GM18519 (cell line): ENCODE measurements at regions not wholly inside any gene's neighbourhood (a gene's known extent, or its start where the extent isn't known, plus 50 kb on each side); places are given as distances from the start of the nearest gene placed in this dataset.

Source experiments
- ATAC-seq: cut with Tn5 transposase; IDR thresholded peaks from one replicate; pipeline ENCODE4 v1.9.1; 2021; ENCODE audit warnings: mild to moderate bottlenecking, moderate library complexity; ENCODE audit not compliant: unreplicated experiment, low FRiP score

DNA sequence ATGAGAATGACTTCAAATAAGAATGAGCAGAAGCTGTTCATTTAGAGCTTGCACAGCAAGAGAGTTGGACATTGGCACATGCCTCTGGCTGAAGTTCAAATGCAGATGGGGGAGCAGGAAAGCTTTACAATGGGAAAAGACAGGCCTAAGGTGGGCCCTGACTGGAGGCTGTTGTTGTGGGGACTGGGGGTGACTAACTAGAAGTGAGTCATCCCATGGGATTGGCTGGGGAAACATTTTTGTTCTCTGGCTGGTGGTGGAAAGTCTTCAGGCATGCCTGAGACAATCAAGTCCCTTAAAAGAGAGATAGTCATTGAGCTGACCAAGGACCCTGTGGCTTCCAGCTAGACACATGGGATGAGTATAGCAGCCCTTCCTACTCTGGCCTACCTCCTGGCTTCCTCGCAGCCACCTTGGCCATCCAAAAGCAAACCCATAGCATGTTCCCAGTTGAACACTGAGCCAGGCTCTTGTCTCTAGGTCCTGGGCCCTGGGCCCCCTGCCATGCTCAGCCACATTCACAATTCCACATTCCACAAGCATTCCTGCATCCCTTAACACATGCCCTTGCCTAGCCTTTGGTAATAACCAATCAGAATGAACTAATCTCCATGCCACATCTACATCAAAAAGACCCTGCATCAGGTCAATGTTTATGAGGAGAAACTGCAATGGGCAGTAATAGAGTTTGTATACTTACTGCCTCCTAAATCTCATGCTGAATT is 873.4 kb downstream of the NLGN4Y start:
- no peak for ATAC-seq

DNA sequence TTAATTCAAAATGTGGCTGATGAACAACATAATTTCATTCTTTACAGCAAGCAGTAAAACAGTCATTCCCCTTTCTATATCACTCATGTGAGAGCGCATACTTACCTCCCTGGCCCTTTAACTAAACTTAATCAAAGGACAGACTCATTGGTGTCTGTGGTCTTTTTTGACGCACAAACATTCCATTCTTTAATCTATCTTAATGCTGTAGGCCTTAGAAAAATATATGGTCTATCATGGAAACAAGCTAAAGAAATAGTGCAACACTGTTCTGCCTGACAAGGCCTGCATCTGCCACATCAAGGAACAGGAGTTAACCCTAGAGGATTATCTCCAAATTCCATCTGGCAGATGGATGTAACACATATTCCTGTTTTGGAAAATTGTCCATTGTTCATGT is 878.1 kb downstream of the NLGN4Y start:
- ATAC-seq = no peak

DNA sequence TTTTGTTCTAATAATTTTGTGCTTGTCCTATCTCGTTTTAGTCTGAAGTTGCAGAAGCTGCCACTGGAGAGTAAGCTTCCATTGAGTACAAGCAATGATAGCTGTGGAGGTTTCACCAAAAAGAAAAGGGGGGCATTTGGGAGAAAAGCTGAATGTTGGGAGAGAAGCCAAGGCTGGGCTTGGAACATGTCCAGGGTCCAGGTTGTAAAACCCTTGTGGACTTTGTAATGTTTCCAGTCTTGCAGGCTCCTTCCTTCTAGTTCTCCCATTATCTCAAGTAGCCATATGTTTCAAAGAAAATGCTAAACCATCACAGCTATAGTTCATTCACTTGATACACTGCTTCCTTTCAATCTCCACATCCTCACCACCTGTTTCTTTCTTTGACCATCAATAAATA is 880.2 kb downstream of the NLGN4Y start:
- no peak for ATAC-seq

DNA sequence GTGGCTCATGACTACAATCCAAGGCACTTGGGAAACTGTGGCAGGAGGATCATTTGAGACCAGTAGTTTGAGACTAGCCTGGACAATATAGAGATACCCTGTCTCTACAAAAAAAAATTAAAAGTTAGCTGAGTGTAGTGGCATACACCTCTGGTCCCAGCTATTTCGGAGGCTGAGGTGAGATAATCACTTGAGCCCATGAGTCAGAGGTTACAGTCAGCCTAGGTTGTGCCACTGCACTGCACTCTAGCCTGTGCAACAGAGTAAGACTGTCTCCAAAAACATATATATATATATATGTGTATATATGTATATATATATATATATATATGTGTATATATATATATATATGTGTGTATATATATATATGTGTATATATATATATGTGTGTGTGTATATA is 890.8 kb downstream of the NLGN4Y start:
- ATAC-seq = no peak

DNA sequence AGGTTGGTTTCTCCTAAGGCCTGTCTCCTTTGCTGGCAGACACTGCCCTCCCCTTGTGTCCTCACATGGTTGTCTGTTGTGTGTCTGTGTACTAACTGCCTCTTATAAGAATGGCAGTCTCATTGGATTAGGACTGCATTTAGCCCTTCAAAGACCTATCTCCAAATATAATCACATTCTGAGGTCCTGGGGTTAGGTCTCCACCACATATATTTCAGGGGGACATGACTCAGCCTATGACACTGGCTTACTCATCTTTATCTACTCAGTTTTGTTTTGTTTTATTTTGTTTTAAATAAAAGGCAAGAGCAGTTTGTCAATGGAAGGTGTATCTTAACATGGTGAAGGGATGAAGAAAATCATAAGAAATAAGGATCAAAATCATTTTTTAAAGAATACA is 894.3 kb downstream of the NLGN4Y start:
- ATAC-seq = no peak

DNA sequence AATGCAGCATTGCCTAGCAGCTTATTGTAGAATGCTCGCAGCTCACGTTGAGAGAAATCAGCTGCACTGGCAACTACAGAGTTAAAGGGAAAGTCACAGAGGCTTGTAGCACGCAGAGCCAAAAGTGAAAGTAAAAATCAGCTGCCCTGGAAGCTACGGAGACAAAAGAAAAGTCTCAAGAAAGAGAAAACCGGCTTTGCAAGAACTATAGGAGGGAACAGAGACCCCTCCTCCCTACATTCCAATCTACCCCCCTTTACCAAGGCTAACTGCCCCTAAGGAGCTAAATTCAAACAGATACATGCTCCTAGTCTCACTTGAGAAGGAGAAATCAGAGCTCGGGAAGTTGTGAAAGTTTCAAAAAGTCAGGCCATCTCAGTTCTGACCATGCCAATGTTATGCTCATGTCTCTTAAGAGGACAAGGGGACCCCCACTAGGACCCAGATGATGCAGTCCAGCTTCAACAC is 900.4 kb downstream of the NLGN4Y start:
- ATAC-seq = peak; percentile 84

DNA sequence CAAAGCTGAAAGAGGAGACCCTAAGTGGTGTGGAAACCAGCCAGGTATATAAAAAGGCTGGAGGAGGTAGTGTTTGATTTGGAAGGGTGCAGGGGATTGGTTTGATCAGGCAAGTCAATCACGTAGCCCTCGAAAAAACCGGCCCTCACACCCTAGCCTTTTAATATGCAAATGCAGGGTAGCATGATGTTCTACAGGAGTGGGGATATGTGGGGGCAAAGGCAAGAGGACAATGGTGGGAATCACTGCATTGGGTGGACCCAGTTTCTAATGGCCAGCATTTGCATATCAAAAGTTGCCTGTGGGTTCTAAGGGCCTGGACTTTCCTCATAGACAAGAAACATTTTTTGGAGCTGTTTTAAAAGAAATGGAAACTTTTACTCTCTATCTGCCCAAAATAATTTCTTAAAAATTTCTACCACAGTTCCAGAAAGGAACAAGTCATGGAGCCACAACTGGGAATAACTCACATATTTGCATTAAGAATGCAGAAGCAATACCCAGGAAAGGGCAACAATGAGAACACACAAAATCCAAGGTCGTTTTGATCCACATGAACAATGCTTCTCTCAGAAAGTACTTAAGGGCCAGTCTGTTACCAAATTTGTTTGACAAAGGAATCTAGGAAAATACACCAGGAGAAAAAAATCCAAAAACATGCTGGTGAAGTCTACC is 915.8 kb downstream of the NLGN4Y start:
- ATAC-seq = no peak

DNA sequence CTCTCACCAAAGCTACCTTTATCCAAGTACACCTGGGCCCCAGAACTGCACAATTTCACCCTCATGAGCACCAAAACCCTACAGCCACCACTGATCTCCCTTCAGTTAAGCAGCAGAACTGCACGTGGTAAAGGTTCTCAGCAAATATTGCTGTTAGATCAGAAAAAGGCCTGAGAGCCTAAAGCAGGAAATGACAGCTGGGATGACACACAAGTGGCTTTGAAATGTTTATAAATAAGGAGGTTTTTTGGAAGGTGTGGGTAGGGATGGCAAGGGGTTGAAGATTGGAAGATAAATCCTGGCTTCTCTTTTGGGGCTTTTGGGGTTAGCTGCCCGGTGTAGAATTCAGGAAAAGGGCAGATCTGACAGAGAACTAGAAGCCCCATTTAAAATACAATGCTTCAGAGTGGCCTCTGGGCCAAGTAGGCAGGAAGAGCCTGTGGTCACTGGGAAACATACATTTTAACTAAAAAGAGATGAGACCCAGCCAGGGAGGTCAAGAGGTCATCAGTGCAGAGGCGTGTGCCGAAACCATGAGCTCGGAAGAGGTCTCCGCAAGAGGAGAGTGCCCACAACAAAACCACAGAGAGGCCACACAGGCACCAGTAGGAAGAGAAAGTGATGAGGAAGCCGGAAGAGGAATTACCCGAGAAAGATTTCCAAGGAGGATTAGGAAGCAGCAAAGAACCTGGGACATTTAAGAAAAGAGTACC is 916.5 kb downstream of the NLGN4Y start:
- no peak for ATAC-seq

DNA sequence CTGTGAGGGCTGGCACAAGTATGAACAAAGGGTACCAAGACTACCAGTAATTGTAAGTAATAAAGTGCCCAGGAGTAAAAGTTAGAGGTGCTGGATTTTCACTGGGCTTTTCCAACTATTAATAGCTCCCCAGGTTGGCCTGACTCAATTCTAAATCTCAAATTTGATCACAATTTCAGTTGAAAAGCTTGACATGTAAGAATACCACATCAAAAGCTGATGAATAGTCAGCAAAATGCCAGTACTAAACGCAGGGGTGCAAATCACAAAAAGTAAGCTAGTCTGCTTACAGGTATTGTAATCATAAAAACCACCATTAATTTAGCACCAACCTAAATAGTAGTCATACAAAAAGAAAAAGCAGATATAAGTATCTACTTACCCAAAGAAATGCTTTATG is 917.5 kb downstream of the NLGN4Y start:
- no peak for ATAC-seq

DNA sequence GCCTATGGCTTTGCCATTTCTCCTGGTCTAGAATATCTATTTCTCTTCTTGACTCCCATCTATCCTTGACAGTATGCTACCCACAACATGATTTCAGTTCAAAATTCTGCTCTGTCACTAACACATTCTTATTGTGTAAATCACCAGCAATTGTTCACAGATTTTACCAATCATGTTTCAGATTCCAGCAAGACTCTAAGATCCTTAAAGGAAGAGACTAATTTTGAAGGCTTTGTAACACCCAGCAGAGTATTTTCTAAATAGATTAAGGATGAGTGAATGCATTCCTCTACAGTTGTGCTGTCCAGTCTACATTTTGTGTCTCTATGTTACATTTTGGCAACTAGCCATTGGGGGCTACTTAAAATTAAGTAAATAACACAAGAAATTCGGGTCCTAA is 921.5 kb downstream of the NLGN4Y start:
- no peak for ATAC-seq

DNA sequence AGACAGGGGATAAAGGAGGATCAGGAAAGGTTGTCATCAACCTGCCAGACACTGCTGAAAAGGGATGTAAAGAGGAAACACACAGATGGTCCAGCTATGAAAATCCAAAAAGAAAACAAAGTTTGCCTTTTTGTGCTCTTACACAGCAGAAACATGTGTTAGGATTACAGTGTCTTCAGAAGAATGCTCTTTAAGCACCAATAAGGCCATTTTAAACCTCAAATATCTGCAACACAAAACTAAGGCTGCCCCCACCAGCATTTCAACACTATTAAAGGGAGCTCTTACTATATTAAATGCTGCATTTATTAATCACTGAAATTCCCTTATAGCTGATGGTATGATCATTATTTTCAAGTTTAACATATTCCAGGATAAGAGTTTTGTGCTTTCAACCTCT is 922.5 kb downstream of the NLGN4Y start:
- no peak for ATAC-seq

DNA sequence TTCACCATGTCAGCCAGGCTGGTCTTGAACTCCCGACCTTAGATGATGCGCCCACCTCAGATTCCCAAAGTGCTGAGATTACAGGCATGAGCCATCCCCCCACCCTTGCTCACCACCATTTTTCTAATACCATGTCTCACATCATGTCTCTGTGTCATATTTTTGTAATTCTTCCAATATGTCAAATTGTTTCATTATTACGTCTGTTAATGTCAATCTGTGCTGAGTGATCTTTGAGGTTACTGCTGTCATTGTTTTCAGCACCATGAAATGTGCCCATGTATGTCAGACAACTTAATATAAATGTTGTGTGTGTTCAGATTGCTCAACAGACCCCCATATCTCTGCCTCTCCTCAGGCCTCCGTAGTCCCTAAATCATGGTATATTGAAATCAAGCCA is 923.6 kb downstream of the NLGN4Y start:
- ATAC-seq = no peak

DNA sequence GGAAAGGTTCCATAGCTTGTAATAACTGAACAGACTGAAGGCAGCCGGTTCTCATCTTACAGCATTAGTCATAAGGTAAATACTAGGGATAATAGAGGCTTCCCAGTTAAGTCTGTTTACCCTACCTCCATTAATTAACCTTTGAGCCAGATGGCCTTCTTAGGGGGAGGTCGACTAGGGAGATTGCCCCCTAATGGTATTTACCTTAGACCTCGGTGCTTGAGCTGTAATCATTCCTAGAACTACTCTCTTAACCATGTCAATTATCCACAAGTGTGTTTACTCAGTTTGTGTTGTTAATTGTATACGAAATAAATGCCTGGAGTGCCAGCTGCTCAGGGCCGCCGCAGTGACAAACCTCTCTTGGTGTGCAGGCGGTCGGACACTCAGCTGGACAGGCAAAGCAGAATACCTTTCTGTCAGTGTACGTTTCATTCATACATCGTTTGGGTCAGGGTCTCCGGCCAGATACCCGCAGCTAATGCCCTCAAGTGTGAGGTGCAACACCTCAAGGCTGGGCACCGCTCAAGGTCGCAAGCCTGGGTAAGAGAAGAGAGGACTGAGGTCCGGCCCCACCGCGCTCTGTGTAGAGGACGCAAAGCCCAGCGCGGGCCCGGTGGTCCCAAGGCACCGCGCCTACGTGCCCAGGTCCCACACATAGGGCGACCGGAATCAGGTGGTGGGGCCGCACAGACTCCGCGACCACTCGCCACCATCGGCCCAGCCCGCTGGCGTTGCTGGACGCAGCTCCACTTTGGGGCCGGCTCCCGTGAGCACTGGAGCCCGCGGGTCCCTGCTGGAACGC is 931.0 kb downstream of the NLGN4Y start:
- no peak for ATAC-seq

DNA sequence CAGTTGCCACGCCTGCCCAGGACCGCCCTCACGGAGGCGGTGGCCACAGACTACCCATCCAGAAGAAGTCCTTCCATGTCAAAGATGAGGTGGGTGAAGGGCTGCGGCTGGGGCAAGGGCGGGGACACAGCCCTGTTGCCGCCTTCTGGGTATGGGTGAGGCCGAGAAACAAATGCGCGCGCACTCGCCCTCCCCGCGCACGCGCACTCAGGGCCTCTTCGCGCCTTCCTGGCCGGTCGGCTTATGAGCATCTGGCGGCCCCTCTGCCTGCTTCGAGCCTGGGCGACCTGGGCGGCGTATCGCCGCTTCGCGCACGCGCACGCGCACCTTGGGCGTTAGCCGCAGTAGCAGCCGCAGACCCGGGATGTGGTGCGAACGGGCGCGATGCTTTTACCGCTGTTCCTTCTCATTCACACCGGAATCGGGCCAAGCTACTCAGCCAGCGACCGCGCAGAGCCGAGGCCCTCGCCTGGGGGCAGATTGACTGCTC is 931.7 kb downstream of the NLGN4Y start:
- peak; percentile 60 for ATAC-seq

DNA sequence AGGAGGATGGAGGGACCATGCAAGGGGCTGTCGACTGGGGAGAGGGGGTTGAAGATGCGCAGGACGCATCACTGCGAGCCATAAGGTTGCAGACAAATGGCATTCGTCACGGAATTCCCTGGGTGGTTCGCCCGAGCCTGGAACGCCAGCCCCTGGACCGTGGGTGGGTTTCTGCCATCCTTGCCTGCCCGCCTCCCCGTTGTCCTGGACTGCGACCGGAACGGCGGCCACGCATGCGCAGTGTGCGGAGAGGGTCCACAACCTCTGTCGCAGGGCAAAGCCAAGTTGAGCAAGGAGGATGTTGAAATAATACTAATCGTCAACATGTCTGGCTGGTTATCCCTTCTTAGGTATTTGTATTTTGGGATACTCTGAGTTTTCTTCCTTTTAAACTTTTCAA is 932.2 kb downstream of the NLGN4Y start:
- no peak for ATAC-seq

DNA sequence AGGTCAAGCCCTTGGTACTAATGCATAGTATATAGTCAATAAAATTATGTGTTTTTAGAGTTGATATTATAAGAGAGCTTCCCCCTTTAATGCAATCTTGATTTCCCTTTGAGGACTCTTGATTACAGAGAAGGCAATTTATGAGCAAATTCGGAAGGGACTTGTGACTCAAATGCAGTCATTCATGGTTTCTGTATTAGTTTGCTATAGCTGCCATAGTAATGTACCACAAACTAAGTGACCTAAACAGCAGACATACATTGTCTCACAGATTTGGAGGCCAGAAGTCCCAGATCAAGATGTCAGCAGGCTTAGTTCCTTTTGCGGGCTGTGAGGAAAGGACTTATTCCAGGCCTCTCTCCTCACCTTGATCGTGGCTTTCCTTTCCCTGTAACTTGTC is 933.4 kb downstream of the NLGN4Y start:
- ATAC-seq = no peak

DNA sequence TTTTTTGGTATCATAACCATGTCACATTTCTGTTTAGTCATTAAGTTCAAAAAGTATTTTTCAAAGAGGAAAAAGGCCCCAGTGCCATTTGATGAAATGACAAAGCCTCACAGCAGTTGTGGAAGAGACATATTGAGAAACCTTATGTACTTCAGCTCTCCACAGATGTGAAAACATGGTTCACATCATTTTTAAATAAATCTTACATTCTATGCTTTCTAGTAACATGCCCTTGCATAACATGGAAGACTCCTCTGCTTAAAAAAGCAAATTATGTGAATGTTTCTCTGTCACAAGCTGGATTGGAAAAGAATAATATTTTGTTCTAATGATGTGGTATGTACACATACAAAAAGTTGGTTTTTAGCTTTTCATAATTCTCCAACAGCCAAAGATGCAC is 934.1 kb downstream of the NLGN4Y start:
- no peak for ATAC-seq

DNA sequence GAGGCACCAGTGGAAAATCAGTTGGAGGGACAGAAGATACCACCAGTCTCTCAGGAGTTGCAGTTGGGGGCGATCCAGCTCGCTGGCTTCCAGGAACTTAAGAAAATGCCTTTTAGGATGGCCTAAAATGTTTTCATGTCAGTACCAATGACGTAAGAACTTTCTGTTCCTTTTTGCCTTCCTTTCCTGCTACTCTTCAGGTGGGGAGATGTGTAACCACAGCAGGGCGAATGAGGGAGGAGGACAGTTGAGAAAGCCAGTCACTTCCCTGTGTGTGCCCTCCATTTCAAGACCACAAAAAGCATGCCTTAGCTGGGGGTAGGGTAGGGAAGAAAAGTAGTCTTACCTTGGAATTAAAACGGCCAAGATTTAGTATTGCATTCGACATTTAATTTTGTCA is 941.6 kb downstream of the NLGN4Y start:
- ATAC-seq = no peak

DNA sequence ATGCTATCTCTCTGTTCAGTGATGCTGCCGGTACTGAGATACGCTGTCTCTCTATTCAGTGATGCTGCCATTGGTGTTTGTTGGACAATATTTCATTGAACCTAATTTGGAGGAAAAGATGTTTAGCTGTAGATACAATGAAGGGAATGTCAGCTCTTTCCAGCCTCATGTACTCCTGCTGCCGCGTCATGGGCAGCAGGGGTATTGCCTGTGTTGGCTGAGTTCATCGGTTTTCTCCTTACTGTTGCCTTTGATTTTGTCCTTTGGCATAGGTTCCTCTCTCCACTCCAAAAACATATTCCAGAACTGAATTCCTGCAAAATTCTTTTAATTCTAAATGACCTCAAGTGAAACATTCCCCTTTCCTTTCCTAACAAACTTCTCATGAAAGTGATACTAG is 942.6 kb downstream of the NLGN4Y start:
- no peak for ATAC-seq

DNA sequence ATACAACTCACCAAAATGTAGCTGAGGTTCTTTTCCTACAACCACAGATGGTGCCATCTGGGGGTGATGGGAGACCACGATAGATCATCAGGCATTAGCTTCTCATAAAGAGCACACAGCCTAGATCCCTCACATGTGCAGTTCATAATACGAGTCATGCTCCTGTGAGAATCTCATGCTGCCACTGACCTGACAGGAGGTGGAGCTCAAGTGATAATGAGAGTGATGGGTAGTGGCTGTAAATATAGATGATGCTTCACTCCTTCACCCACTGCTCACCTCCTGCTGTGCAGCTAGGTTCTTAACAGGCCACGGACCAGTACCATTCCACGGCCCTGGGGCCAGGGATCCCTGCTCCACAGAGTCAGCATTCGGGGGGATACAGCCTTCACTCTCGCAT is 943.8 kb downstream of the NLGN4Y start:
- no peak for ATAC-seq

DNA sequence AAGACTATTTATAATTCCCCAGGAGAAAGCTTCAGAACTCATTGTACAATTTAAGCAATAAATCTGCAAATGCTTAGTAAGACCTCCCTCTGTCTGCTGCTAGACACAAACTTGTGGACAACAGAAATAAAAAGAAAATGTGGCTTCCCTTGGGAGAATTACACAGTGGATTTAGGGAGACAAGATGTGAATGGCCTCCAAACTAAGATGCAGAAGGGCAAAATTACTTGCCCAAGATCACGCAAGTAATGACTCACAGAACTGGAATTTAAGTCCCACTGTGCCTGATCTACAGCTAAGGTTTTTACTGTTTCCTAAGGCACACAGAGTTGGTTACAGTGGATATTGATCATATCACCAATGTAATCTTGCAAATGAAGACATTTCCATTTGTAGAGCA is 947.0 kb downstream of the NLGN4Y start:
- ATAC-seq = no peak
